ENCODE measurements at regions not wholly inside any gene's neighbourhood (a gene's known extent, or its start where the extent isn't known, plus 50 kb on each side); places are given as distances from the start of the nearest gene placed in this dataset.

DNA sequence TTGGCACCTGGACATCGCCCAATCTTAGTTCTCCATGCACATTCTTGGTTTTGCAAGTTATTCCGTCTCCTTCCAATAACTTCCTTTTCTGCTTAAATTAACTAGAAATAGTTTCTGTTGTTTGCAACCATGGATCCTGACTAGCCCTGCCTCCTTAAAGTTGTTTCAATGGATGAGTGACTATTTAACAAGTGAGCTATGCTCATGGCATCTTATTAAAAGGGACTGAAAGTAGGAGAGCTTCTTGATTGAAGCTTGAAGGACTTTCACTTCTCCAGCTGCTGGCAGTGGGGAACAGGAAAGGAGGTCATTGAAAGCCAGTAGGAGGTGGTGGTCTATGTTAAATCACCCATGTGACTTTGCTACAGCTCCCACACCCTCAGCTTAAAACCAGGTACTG, 466.8 kb downstream of the ARHGEF28 start:
- Histone ChIP-seq H2BK5ac (ENCODE audit: low read depth, low read length) (no peak overlapping the region), H4K8ac (ENCODE audit: extremely low read depth, insufficient read depth, low read length) (no peak overlapping the region), H3K27me3 (replicated peaks in 1 of 4; ENCODE audit: control insufficient read depth in 3 of 4, extremely low read depth in 1 of 4, insufficient read depth in 3 of 4, low read length in 3 of 4) (no peaks in the 10 kb centered on the region), H4K20me1 (replicated peaks in 1 of 2; ENCODE audit: control insufficient read depth in 1 of 2, insufficient read depth in 2 of 2, low read length in 2 of 2) (peaks cover 0 to 2% of the 10 kb centered on the region in 2 experiments), H3K18ac (ENCODE audit: extremely low read depth, low read length) (no peak overlapping the region), H2BK20ac (ENCODE audit: low read length) (no peak overlapping the region), H3K9ac (replicated peaks in 1 of 4; ENCODE audit: extremely low read depth in 1 of 4, low read depth in 3 of 4, low read length in 3 of 4) (no peak overlapping the region), H3K79me2 (ENCODE audit: control insufficient read depth in 1 of 2, insufficient read depth in 2 of 2, low read length in 2 of 2) (no peaks in the 10 kb centered on the region), H3K4ac (replicated peaks; ENCODE audit: insufficient read length, low read depth, low read length) (no peak overlapping the region), H3K56ac (replicated peaks; ENCODE audit: insufficient read length, low read depth, low read length) (no peak overlapping the region), H3K36me3 (ENCODE audit: control insufficient read depth in 2 of 4, insufficient read depth in 4 of 4, low read length in 3 of 4) (no peaks in the 10 kb centered on the region), H2AK5ac (ENCODE audit: low read depth, low read length) (no peak overlapping the region), H3K27ac (ENCODE audit: low read depth, low read length) (no peak overlapping the region), H3K14ac (ENCODE audit: insufficient read length) (no peak overlapping the region), H3K23me2 (ENCODE audit: low read depth, low read length) (no peaks in the 10 kb centered on the region), H2AFZ (ENCODE audit: low read length) (no peak overlapping the region), H3K9me3 (ENCODE audit: insufficient read depth in 2 of 2, low read depth in 1 of 2, low read length in 1 of 2) (no peaks in the 10 kb centered on the region), H3K4me3 (ENCODE audit: extremely low read depth in 1 of 4, insufficient read depth in 2 of 4, low read depth in 3 of 4, low read length in 4 of 4) (no peak overlapping the region), H3K23ac (ENCODE audit: insufficient read length) (no peak overlapping the region), H3K4me1 (replicated peaks in 1 of 4; ENCODE audit: control insufficient read depth in 3 of 4, insufficient read depth in 4 of 4, low read length in 3 of 4) (no peaks in the 10 kb centered on the region), H3K4me2 (ENCODE audit: insufficient read depth in 1 of 2, low read depth in 2 of 2, low read length in 2 of 2) (no peak overlapping the region), H2BK12ac (ENCODE audit: low read depth, low read length) (no peak overlapping the region), H2BK120ac (replicated peaks; ENCODE audit: low read depth, low read length) (no peak overlapping the region), H3K79me1 (ENCODE audit: low read depth, low read length) (no peaks in the 10 kb centered on the region), H4K5ac (ENCODE audit: insufficient read length, low read depth, low read length) (no peak overlapping the region), H4K91ac (replicated peaks; ENCODE audit: insufficient read length, low read length) (no peak overlapping the region), H2BK15ac (ENCODE audit: low read length) (no peak overlapping the region)
- FAIRE-seq, result no peak
- 97% methylated on average over 2 of the region's 2 CpGs; no CpG with 5 or more reads in 1 of the 2 experiments for WGBS, 2 experiments (ENCODE audit: extremely low coverage in 1 of 2, insufficient coverage in 1 of 2, insufficient read length in 1 of 2, insufficient replicate concordance in 2 of 2, low coverage in 1 of 2, low lambda C conversion rate in 2 of 2, missing lambda C conversion rate in 1 of 2)
- no peak for DNase-seq (ENCODE audit: low read depth in 1 of 2, low spot score in 2 of 2)
- ChIA-PET CTCF (ENCODE audit: partially characterized antibody) (interaction anchor here (1.6 kb wide), 1 partner anchor 190 kb away, joined by 4 read pairs; no protein-coding TSS in a partner anchor), POLR2A (ENCODE audit: partially characterized antibody) (no interaction called here)
- TF ChIP-seq YY1 (IDR thresholded peaks at IDR 0.05; ENCODE audit: low read depth, low read length), result no peak
- TF ChIP-seq KDM1A (IDR thresholded peaks at IDR 0.05; ENCODE audit: borderline replicate concordance, low read length), result no peak
- no peak for TF ChIP-seq KDM5A (IDR thresholded peaks at IDR 0.05; ENCODE audit: low read length)
- TF ChIP-seq SIX5 (IDR thresholded peaks at IDR 0.05; ENCODE audit: low read depth, low read length), result no peak
- no peak for TF ChIP-seq CBX8 (IDR thresholded peaks at IDR 0.05; ENCODE audit: borderline replicate concordance, low read depth, low read length)
- TF ChIP-seq CREB1 (IDR thresholded peaks at IDR 0.05), result no peak
- no peak for TF ChIP-seq MAFK (IDR thresholded peaks at IDR 0.05; ENCODE audit: low read depth, low read length)
- TF ChIP-seq, protein P1, sequence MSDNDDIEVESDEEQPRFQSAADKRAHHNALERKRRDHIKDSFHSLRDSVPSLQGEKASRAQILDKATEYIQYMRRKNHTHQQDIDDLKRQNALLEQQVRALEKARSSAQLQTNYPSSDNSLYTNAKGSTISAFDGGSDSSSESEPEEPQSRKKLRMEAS (IDR thresholded peaks at IDR 0.05), result no peak
- TF ChIP-seq NANOG (IDR thresholded peaks at IDR 0.05; ENCODE audit: insufficient read depth, low read depth, low read length, poor library complexity, severe bottlenecking), result no peak
- no peak for TF ChIP-seq SP4 (IDR thresholded peaks at IDR 0.05; ENCODE audit: low read length)
- no peak for TF ChIP-seq CHD1 (IDR thresholded peaks at IDR 0.05; ENCODE audit: low read depth, low read length)
- TF ChIP-seq ASH2L (IDR thresholded peaks at IDR 0.05; ENCODE audit: low read length), result no peak
- no peak for TF ChIP-seq KDM4A (IDR thresholded peaks at IDR 0.05; ENCODE audit: low read depth, low read length, severe bottlenecking)
- no peak for TF ChIP-seq ZNF274 (IDR thresholded peaks at IDR 0.05; ENCODE audit: borderline replicate concordance, extremely low read depth, low read length)
- TF ChIP-seq SP1 (IDR thresholded peaks at IDR 0.05; ENCODE audit: low read depth, low read length), result no peak
